HEK293 (cell line): ENCODE measurements at regions not wholly inside any gene's neighbourhood (a gene's known extent, or its start where the extent isn't known, plus 50 kb on each side); places are given as distances from the start of the nearest gene placed in this dataset.

Experiments used
- CTCF ChIA-PET: fragments of 350-600 bp; formaldehyde crosslinking; extraction: SDS; loops from one replicate; lab custom pipeline; 2021; ENCODE audit warnings: antibody characterized with exemption; lab: Yijun Ruan, JAX
- POLR2A ChIA-PET: fragments of 300-600 bp; formaldehyde crosslinking; extraction: SDS; loops from one replicate; lab custom pipeline; 2020; ENCODE audit warnings: antibody characterized with exemption, inconsistent platforms; lab: Yijun Ruan, JAX
- H3K27ac ChIP-seq: fragments of 200-500 bp; sonication (Bioruptor generic); 2 replicates; pipeline ENCODE4 v1.5.1; 2014; ENCODE audit warnings: low read depth, low read length, control low read depth, inconsistent platforms; ENCODE audit errors: extremely low read depth
- H3K36me3 ChIP-seq, 2 experiments: fragments of 200-500 bp in 1 of 2; sonication (Bioruptor generic) in 1 of 2; 1 replicate in 1 of 2; 2 replicates in 1 of 2; pipeline ENCODE4 v1.5.1; 2014 to 2017; ENCODE audit warnings: inconsistent platforms in 2 of 2, low read length in 2 of 2; ENCODE audit not compliant: control insufficient read depth in 2 of 2, insufficient read depth in 1 of 2
- H3K4me1 ChIP-seq: fragments of 200-500 bp; sonication (Bioruptor generic); 2 replicates; pipeline ENCODE4 v1.5.1; 2014; ENCODE audit warnings: mild to moderate bottlenecking, low read length, inconsistent platforms; ENCODE audit not compliant: control insufficient read depth, insufficient read depth
- H3K4me3 ChIP-seq: 2 replicates; pipeline ENCODE4 v1.5.1; 2011; ENCODE audit warnings: low read depth, mild to moderate bottlenecking, control low read depth, low read length, moderate library complexity
- H3K9me3 ChIP-seq: fragments of 200-500 bp; sonication (Bioruptor generic); 2 replicates; pipeline ENCODE4 v1.5.1; 2014; ENCODE audit warnings: low read depth, low read length, inconsistent platforms; ENCODE audit not compliant: control insufficient read depth, insufficient read depth
- BCL6B ChIP-seq: fragments of 450-650 bp; formaldehyde crosslinking; IDR thresholded peaks from 2 replicates; pipeline ENCODE4 v1.5.1; 2017; ENCODE audit warnings: missing biosample characterization, missing genetic modification characterization
- HOXA7 ChIP-seq: sonication (generic); formaldehyde crosslinking; IDR thresholded peaks from 2 replicates; pipeline ENCODE4 v1.8.1; 2022; ENCODE audit warnings: missing genetic modification reagents, borderline replicate concordance
- OVOL3 ChIP-seq: fragments of 450-650 bp; formaldehyde crosslinking; IDR thresholded peaks from 2 replicates; pipeline ENCODE4 v1.5.1; 2016; ENCODE audit warnings: missing biosample characterization, missing genetic modification characterization
- PBX3 ChIP-seq: sonication (generic); formaldehyde crosslinking; IDR thresholded peaks from 2 replicates; pipeline ENCODE4 v1.8.1; 2022; ENCODE audit warnings: mild to moderate bottlenecking, moderate library complexity, missing genetic modification reagents
- PRDM4 ChIP-seq: fragments of 450-650 bp; formaldehyde crosslinking; IDR thresholded peaks from 2 replicates; pipeline ENCODE4 v1.5.1; 2017; ENCODE audit warnings: missing biosample characterization, missing genetic modification characterization
- TCF7L2 ChIP-seq: IDR thresholded peaks from 2 replicates; pipeline ENCODE4 v1.6.1; 2011; ENCODE audit warnings: low read depth, mild to moderate bottlenecking, inconsistent platforms, low read length, moderate library complexity, borderline replicate concordance
- ZBTB11 ChIP-seq: fragments of 450-650 bp; formaldehyde crosslinking; conservative IDR thresholded peaks from 2 replicates; pipeline ENCODE4 v1.5.1; 2016; ENCODE audit warnings: low read depth, missing biosample characterization, missing genetic modification characterization
- ZBTB6 ChIP-seq: fragments of 450-650 bp; formaldehyde crosslinking; IDR thresholded peaks from 2 replicates; pipeline ENCODE4 v1.5.1; 2017; ENCODE audit warnings: missing biosample characterization, missing genetic modification characterization
- ZNF223 ChIP-seq: fragments of 450-650 bp; formaldehyde crosslinking; IDR thresholded peaks from 2 replicates; pipeline ENCODE4 v1.5.1; 2016; ENCODE audit warnings: missing biosample characterization, missing genetic modification characterization
- ZNF26 ChIP-seq: fragments of 450-650 bp; formaldehyde crosslinking; IDR thresholded peaks from 2 replicates; pipeline ENCODE4 v1.5.1; 2016; ENCODE audit warnings: missing biosample characterization, missing genetic modification characterization
- ZNF366 ChIP-seq: fragments of 450-650 bp; formaldehyde crosslinking; conservative IDR thresholded peaks from 2 replicates; pipeline ENCODE4 v1.5.1; 2016; ENCODE audit warnings: missing biosample characterization, missing genetic modification characterization
- ZNF423 ChIP-seq: fragments of 450-650 bp; formaldehyde crosslinking; IDR thresholded peaks from 2 replicates; pipeline ENCODE4 v1.5.1; 2016; ENCODE audit warnings: missing biosample characterization, missing genetic modification characterization
- ZNF449 ChIP-seq: fragments of 450-650 bp; formaldehyde crosslinking; IDR thresholded peaks from 2 replicates; pipeline ENCODE4 v1.5.1; 2017; ENCODE audit warnings: missing biosample characterization, mild to moderate bottlenecking, missing genetic modification characterization, moderate library complexity
- ZNF514 ChIP-seq: fragments of 450-650 bp; formaldehyde crosslinking; IDR thresholded peaks from 2 replicates; pipeline ENCODE4 v1.5.1; 2016; ENCODE audit warnings: missing biosample characterization, missing genetic modification characterization
- ZNF548 ChIP-seq: fragments of 450-650 bp; formaldehyde crosslinking; IDR thresholded peaks from 2 replicates; pipeline ENCODE4 v1.5.1; 2016; ENCODE audit warnings: missing biosample characterization, missing genetic modification characterization
- ZNF549 ChIP-seq: fragments of 450-650 bp; IDR thresholded peaks from 2 replicates; pipeline ENCODE4 v1.5.1; 2018; ENCODE audit warnings: missing biosample characterization, missing genetic modification characterization, mild to moderate bottlenecking, inconsistent platforms, moderate library complexity
- ZNF692 ChIP-seq: fragments of 450-650 bp; formaldehyde crosslinking; IDR thresholded peaks from 2 replicates; pipeline ENCODE4 v1.5.1; 2016; ENCODE audit warnings: missing biosample characterization, missing genetic modification characterization
- ZNF785 ChIP-seq: fragments of 450-650 bp; formaldehyde crosslinking; IDR thresholded peaks from 2 replicates; pipeline ENCODE4 v1.5.1; 2016; ENCODE audit warnings: missing biosample characterization, missing genetic modification characterization

GRCh38 chr1:82800721-82801120, 1000.0 kb downstream of the ADGRL2 start:
- Histone ChIP-seq H3K9me3 (no peaks in the 10 kb centered on the region), H3K4me1 (no peaks in the 10 kb centered on the region), H3K27ac (no peak overlapping the region), H3K4me3 (no peak overlapping the region), H3K36me3 (no peaks in the 10 kb centered on the region)
- POLR2A ChIA-PET: no interaction called here
- TF ChIP-seq ZNF223: no peak
- no peak for TF ChIP-seq BCL6B (tag by site-specific recombination)
- TF ChIP-seq ZNF26: no peak
- CTCF ChIA-PET: no interaction called here

- Histone ChIP-seq H3K4me3 (no peak overlapping the region), H3K27ac (no peak overlapping the region), H3K9me3 (no peaks in the 10 kb centered on the region), H3K4me1 (no peaks in the 10 kb centered on the region), H3K36me3 (no peaks in the 10 kb centered on the region)
- CTCF ChIA-PET: no interaction called here
- POLR2A ChIA-PET: no interaction called here
- TF ChIP-seq ZNF423 (tag by site-specific recombination): no peak
- no peak for TF ChIP-seq ZNF366 (tag by site-specific recombination)
- TF ChIP-seq PRDM4 (tag by site-specific recombination): no peak
- no peak for TF ChIP-seq TCF7L2
- no peak for TF ChIP-seq ZNF549 (tag by site-specific recombination)
- no peak for TF ChIP-seq ZNF692
- no peak for TF ChIP-seq ZBTB6 (tag by site-specific recombination)
- no peak for TF ChIP-seq ZBTB11 (tag by site-specific recombination)
- no peak for TF ChIP-seq ZNF548 (tag by site-specific recombination)
- no peak for TF ChIP-seq HOXA7 (CRISPR knock-in tag)
- TF ChIP-seq ZNF785 (tag by site-specific recombination): no peak
- TF ChIP-seq ZNF514 (tag by site-specific recombination): no peak
- no peak for TF ChIP-seq PBX3
- no peak for TF ChIP-seq OVOL3 (tag by site-specific recombination)
- no peak for TF ChIP-seq ZNF449
These were observed 998.5 kb downstream of the ADGRL2 start for GRCh38 chr1:82799261-82799660.
